ENCODE measurements at regions not wholly inside any gene's neighbourhood (a gene's known extent, or its start where the extent isn't known, plus 50 kb on each side); places are given as distances from the start of the nearest gene placed in this dataset.
"Not testable (repeated sequence)": the region's sequence is repeated elsewhere in the genome, so short reads cannot be mapped to it uniquely, and the experiment has no call there.

- ChIA-PET CTCF (interaction anchor here (2.2 kb wide), 1 partner anchor 10 kb away, joined by 8 read pairs; no protein-coding TSS in a partner anchor), POLR2A (no interaction called here)
- DNase-seq (ENCODE audit: extremely low spot score), result no peak
Measured at GRCh38 chr4:151538963-151539362, 130.0 kb downstream of the FHIP1A start.

DNA sequence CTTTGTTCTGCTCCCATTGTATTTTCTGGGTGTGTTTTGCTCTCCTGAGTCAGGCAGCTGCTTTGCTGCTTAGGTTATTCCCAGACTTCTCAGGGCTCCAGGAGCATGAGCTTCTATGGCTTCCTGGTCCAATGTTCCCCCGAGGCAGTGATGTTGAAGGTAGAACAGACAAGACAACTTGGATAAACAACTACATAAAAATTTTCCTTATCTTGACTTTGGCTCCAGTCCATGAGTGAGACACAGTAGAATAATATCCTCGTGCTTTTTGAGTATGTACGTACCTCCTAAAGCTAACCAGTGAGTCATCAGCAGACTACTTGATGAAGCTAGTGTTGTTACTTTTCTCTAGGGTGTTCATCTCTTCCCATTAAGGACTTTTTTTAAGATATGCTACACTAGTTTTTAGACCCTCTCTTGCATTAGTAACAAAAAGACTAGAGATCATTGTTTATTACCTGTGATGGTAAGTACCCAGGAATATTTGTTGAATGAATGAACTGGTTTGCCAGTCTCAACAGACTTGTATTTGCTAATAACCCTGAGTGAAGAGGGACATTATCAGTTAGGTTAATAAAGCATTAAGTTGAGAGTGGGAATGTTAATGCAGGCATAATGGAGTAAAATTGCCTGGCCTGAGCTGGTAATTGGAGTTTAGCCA, 131.9 kb downstream of the FHIP1A start:
- DNase-seq (ENCODE audit: extremely low spot score), result no peak
- ChIA-PET CTCF (interaction anchor here (0.7 to 3.5 kb wide), 8 partner anchors 9 to 57 kb away, joined by 3 to 12 read pairs (median 3); no protein-coding TSS in a partner anchor), POLR2A (no interaction called here)
- TF ChIP-seq, protein P1, sequence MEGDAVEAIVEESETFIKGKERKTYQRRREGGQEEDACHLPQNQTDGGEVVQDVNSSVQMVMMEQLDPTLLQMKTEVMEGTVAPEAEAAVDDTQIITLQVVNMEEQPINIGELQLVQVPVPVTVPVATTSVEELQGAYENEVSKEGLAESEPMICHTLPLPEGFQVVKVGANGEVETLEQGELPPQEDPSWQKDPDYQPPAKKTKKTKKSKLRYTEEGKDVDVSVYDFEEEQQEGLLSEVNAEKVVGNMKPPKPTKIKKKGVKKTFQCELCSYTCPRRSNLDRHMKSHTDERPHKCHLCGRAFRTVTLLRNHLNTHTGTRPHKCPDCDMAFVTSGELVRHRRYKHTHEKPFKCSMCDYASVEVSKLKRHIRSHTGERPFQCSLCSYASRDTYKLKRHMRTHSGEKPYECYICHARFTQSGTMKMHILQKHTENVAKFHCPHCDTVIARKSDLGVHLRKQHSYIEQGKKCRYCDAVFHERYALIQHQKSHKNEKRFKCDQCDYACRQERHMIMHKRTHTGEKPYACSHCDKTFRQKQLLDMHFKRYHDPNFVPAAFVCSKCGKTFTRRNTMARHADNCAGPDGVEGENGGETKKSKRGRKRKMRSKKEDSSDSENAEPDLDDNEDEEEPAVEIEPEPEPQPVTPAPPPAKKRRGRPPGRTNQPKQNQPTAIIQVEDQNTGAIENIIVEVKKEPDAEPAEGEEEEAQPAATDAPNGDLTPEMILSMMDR (IDR thresholded peaks at IDR 0.05; ENCODE audit: control extremely low read depth, extremely low read depth, low read depth, missing control alignments), result no peak

More at GRCh38 chr4:151538963-151539362, 130.0 kb downstream of the FHIP1A start:
- TF ChIP-seq, protein P1 (IDR thresholded peaks at IDR 0.05; ENCODE audit: control extremely low read depth, extremely low read depth, low read depth, missing control alignments), result no peak

GRCh38 chr4:151541389-151542071, 132.6 kb downstream of the FHIP1A start:
- TF ChIP-seq, protein P1 (IDR thresholded peaks at IDR 0.05; ENCODE audit: control extremely low read depth, extremely low read depth, low read depth, missing control alignments), result no peak
- ChIA-PET CTCF (interaction anchor here (0.9 to 3.5 kb wide), 4 partner anchors 10 to 24 kb away, joined by 3 to 12 read pairs (median 4); no protein-coding TSS in a partner anchor), POLR2A (no interaction called here)
- no peak for DNase-seq (ENCODE audit: extremely low spot score)

DNA sequence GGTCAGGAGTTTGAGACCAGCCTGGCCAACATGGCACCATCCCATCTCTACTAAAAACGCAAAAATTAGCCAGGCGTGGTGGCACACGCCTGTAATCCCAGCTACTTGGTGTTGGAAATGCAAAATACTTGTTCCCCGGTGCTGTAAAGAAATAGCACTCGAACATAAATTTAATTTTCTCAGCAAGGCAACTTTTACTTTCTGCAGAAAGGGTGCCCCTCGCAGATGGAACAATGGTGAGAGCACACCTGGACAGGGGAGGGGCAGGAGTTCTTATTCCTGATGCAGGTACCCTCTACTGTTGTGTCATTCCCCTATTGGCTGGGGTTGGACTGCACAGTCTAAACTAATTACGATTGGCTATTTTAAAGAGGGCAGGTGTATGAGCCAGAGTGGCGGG, 139.7 kb downstream of the FHIP1A start:
- no peak for DNase-seq (ENCODE audit: extremely low spot score)
- POLR2A ChIA-PET, result no interaction called here
- CTCF ChIA-PET, result no interaction called here
- TF ChIP-seq, protein P1 (IDR thresholded peaks at IDR 0.05; ENCODE audit: control extremely low read depth, extremely low read depth, low read depth, missing control alignments), result no peak

DNA sequence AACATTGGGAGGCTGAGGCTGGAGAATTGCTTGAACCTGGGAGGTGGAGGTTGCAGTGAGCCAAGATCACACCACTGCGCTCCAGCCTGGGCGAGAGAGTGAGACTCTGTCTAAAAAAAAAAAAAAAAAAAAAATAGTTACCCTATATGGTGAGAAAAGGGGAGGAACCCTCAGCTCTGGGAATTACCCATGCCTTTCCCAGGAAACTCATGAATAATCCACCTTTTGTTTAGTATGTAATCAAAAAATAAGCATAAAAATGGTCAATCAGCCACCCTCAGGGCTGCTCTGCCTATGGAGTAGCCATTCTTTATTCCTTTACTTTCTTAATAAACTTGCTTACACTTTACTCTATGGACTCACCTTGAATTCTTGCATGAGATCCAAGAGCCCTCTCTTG, 140.4 kb downstream of the FHIP1A start:
- CTCF ChIA-PET; DNase-seq (ENCODE audit: extremely low spot score); POLR2A ChIA-PET: not testable (repeated sequence)

DNA sequence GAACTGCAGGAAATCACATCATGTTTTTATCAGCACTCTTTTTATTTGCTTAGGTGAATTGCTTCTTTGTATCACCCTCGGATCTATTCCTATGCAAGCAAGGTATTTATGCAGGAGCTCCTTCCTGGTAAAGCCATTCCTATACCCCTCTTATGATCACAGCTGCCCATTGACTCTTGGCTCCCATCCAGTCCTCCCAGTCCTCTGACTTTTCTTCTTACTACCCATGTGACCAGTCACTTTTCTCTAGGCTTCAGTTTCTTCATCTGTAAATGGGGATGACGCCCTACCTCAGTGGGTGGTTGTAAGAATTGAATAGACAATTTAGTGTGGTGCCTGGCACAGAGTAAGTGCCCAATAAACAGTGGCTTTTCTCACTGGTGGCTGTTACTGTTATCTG, 144.9 kb downstream of the FHIP1A start:
- POLR2A ChIA-PET, result no interaction called here
- no peak for DNase-seq (ENCODE audit: extremely low spot score)

More for the DNA sequence above, 144.9 kb downstream of the FHIP1A start:
- CTCF ChIA-PET, result no interaction called here
- TF ChIP-seq, protein P1 (IDR thresholded peaks at IDR 0.05; ENCODE audit: control extremely low read depth, extremely low read depth, low read depth, missing control alignments), result no peak
